ENCODE measurements at regions not wholly inside any gene's neighbourhood (a gene's known extent, or its start where the extent isn't known, plus 50 kb on each side); places are given as distances from the start of the nearest gene placed in this dataset.

GRCh38 chr5:5978501-5979376 is 399.6 kb downstream of the MED10 start:
- Histone ChIP-seq H3K27me3 (ENCODE audit: control insufficient read depth, insufficient read depth, low read length) (no peaks in the 10 kb centered on the region), H3K4me1 (ENCODE audit: control insufficient read depth, insufficient read depth, low read length) (no peaks in the 10 kb centered on the region), H3K4me2 (ENCODE audit: low read length) (no peak overlapping the region), H3K36me3 (ENCODE audit: insufficient read depth, low read length) (no peaks in the 10 kb centered on the region), H3K9ac (ENCODE audit: low read depth, low read length) (no peak overlapping the region), H3K9me3 (replicated peaks; ENCODE audit: low read length) (peaks cover 9% of the 10 kb centered on the region), H3K4me3 (ENCODE audit: low read length) (no peak overlapping the region)

GRCh38 chr5:5971203-5971602 is 407.1 kb downstream of the MED10 start:
- Histone ChIP-seq H3K9ac (ENCODE audit: low read depth, low read length) (no peak overlapping the region), H3K4me2 (ENCODE audit: low read length) (no peak overlapping the region), H3K27me3 (ENCODE audit: control insufficient read depth, insufficient read depth, low read length) (no peaks in the 10 kb centered on the region), H3K36me3 (ENCODE audit: insufficient read depth, low read length) (no peaks in the 10 kb centered on the region), H3K9me3 (replicated peaks; ENCODE audit: low read length) (peaks cover 9% of the 10 kb centered on the region), H3K4me3 (ENCODE audit: low read length) (no peak overlapping the region), H3K4me1 (ENCODE audit: control insufficient read depth, insufficient read depth, low read length) (no peaks in the 10 kb centered on the region)

- Histone ChIP-seq H3K9ac (ENCODE audit: low read depth, low read length) (no peak overlapping the region), H3K4me3 (ENCODE audit: low read length) (no peak overlapping the region), H3K36me3 (ENCODE audit: insufficient read depth, low read length) (no peaks in the 10 kb centered on the region), H3K27me3 (ENCODE audit: control insufficient read depth, insufficient read depth, low read length) (no peaks in the 10 kb centered on the region), H3K4me1 (ENCODE audit: control insufficient read depth, insufficient read depth, low read length) (no peaks in the 10 kb centered on the region), H3K9me3 (replicated peaks; ENCODE audit: low read length) (peaks cover 5% of the 10 kb centered on the region), H3K4me2 (ENCODE audit: low read length) (no peak overlapping the region)
These were observed 408.3 kb downstream of the MED10 start for GRCh38 chr5:5969942-5970483.

GRCh38 chr5:5968981-5969380 is 409.4 kb downstream of the MED10 start:
- H3K36me3 ChIP-seq (ENCODE audit: insufficient read depth, low read length) = no peaks in the 10 kb centered on the region

GRCh38 chr5:5967944-5968343 is 410.4 kb downstream of the MED10 start:
- H3K9me3 ChIP-seq (replicated peaks; ENCODE audit: low read length) = peaks cover 7% of the 10 kb centered on the region
- H3K4me1 ChIP-seq (ENCODE audit: control insufficient read depth, insufficient read depth, low read length) = no peaks in the 10 kb centered on the region
- no peak overlapping the region for H3K9ac ChIP-seq (ENCODE audit: low read depth, low read length)
- no peak overlapping the region for H3K4me3 ChIP-seq (ENCODE audit: low read length)
- no peak overlapping the region for H3K4me2 ChIP-seq (ENCODE audit: low read length)
- H3K27me3 ChIP-seq (ENCODE audit: control insufficient read depth, insufficient read depth, low read length) = no peaks in the 10 kb centered on the region
- H3K36me3 ChIP-seq (ENCODE audit: insufficient read depth, low read length) = no peaks in the 10 kb centered on the region

More at GRCh38 chr5:5968981-5969380, 409.4 kb downstream of the MED10 start:
- Histone ChIP-seq H3K9ac (ENCODE audit: low read depth, low read length) (no peak overlapping the region), H3K4me2 (ENCODE audit: low read length) (no peak overlapping the region), H3K27me3 (ENCODE audit: control insufficient read depth, insufficient read depth, low read length) (no peaks in the 10 kb centered on the region), H3K4me3 (ENCODE audit: low read length) (no peak overlapping the region), H3K9me3 (replicated peaks; ENCODE audit: low read length) (peaks cover 6% of the 10 kb centered on the region), H3K4me1 (ENCODE audit: control insufficient read depth, insufficient read depth, low read length) (no peaks in the 10 kb centered on the region)

- no peaks in the 10 kb centered on the region for H3K4me1 ChIP-seq (ENCODE audit: control insufficient read depth, insufficient read depth, low read length)
- H3K9ac ChIP-seq (ENCODE audit: low read depth, low read length) = no peak overlapping the region
- peaks cover 2% of the 10 kb centered on the region for H3K9me3 ChIP-seq (replicated peaks; ENCODE audit: low read length)
These were observed 411.0 kb downstream of the MED10 start for GRCh38 chr5:5967373-5967772.

GRCh38 chr5:5965132-5965531 is 413.2 kb downstream of the MED10 start:
- Histone ChIP-seq H3K4me1 (ENCODE audit: control insufficient read depth, insufficient read depth, low read length) (no peaks in the 10 kb centered on the region), H3K9ac (ENCODE audit: low read depth, low read length) (no peak overlapping the region), H3K27me3 (ENCODE audit: control insufficient read depth, insufficient read depth, low read length) (no peaks in the 10 kb centered on the region), H3K4me2 (ENCODE audit: low read length) (no peak overlapping the region), H3K36me3 (ENCODE audit: insufficient read depth, low read length) (no peaks in the 10 kb centered on the region), H3K9me3 (replicated peaks; ENCODE audit: low read length) (peaks cover 11% of the 10 kb centered on the region), H3K4me3 (ENCODE audit: low read length) (no peak overlapping the region)

More at GRCh38 chr5:5967373-5967772, 411.0 kb downstream of the MED10 start:
- Histone ChIP-seq H3K27me3 (ENCODE audit: control insufficient read depth, insufficient read depth, low read length) (no peaks in the 10 kb centered on the region), H3K4me3 (ENCODE audit: low read length) (no peak overlapping the region), H3K36me3 (ENCODE audit: insufficient read depth, low read length) (no peaks in the 10 kb centered on the region), H3K4me2 (ENCODE audit: low read length) (no peak overlapping the region)

GRCh38 chr5:5964347-5964746 is 414.0 kb downstream of the MED10 start:
- Histone ChIP-seq H3K9me3 (replicated peaks; ENCODE audit: low read length) (peaks cover 11% of the 10 kb centered on the region), H3K36me3 (ENCODE audit: insufficient read depth, low read length) (no peaks in the 10 kb centered on the region), H3K9ac (ENCODE audit: low read depth, low read length) (no peak overlapping the region), H3K4me2 (ENCODE audit: low read length) (no peak overlapping the region), H3K4me3 (ENCODE audit: low read length) (no peak overlapping the region), H3K4me1 (ENCODE audit: control insufficient read depth, insufficient read depth, low read length) (no peaks in the 10 kb centered on the region), H3K27me3 (ENCODE audit: control insufficient read depth, insufficient read depth, low read length) (no peaks in the 10 kb centered on the region)

GRCh38 chr5:5957737-5958136 is 420.6 kb downstream of the MED10 start:
- Histone ChIP-seq H3K27me3 (ENCODE audit: control insufficient read depth, insufficient read depth, low read length) (no peaks in the 10 kb centered on the region), H3K9ac (ENCODE audit: low read depth, low read length) (no peak overlapping the region), H3K4me2 (ENCODE audit: low read length) (no peak overlapping the region), H3K9me3 (replicated peaks; ENCODE audit: low read length) (peaks cover 14% of the 10 kb centered on the region), H3K4me1 (ENCODE audit: control insufficient read depth, insufficient read depth, low read length) (no peaks in the 10 kb centered on the region), H3K36me3 (ENCODE audit: insufficient read depth, low read length) (no peaks in the 10 kb centered on the region), H3K4me3 (ENCODE audit: low read length) (no peak overlapping the region)

GRCh38 chr5:5954275-5954598 is 424.1 kb downstream of the MED10 start:
- H3K9ac ChIP-seq (ENCODE audit: low read depth, low read length) = no peak overlapping the region
- peaks cover 6% of the 10 kb centered on the region for H3K9me3 ChIP-seq (replicated peaks; ENCODE audit: low read length)
- H3K4me2 ChIP-seq (ENCODE audit: low read length) = no peak overlapping the region
- no peaks in the 10 kb centered on the region for H3K27me3 ChIP-seq (ENCODE audit: control insufficient read depth, insufficient read depth, low read length)
- H3K4me3 ChIP-seq (ENCODE audit: low read length) = no peak overlapping the region
- no peaks in the 10 kb centered on the region for H3K36me3 ChIP-seq (ENCODE audit: insufficient read depth, low read length)
- no peaks in the 10 kb centered on the region for H3K4me1 ChIP-seq (ENCODE audit: control insufficient read depth, insufficient read depth, low read length)

GRCh38 chr5:5953584-5954274 is 424.6 kb downstream of the MED10 start:
- H3K4me3 ChIP-seq (ENCODE audit: low read length) = no peak overlapping the region
- no peaks in the 10 kb centered on the region for H3K4me1 ChIP-seq (ENCODE audit: control insufficient read depth, insufficient read depth, low read length)
- H3K9ac ChIP-seq (ENCODE audit: low read depth, low read length) = no peak overlapping the region
- no peaks in the 10 kb centered on the region for H3K36me3 ChIP-seq (ENCODE audit: insufficient read depth, low read length)
- H3K4me2 ChIP-seq (ENCODE audit: low read length) = no peak overlapping the region
- H3K9me3 ChIP-seq (replicated peaks; ENCODE audit: low read length) = peaks cover 6% of the 10 kb centered on the region
- no peaks in the 10 kb centered on the region for H3K27me3 ChIP-seq (ENCODE audit: control insufficient read depth, insufficient read depth, low read length)
